Peyer's patch (tissue), 4 donors: ENCODE measurements at regions not wholly inside any gene's neighbourhood (a gene's known extent, or its start where the extent isn't known, plus 50 kb on each side); places are given as distances from the start of the nearest gene placed in this dataset.

Experiments
- POLR2A ChIP-seq, 2 donors: fragments of 450-650 bp; IDR thresholded peaks; one replicate each; pipeline ENCODE4 v1.5.1; 2017; ENCODE audit warnings: antibody characterized with exemption in 2 of 2, mild to moderate bottlenecking in 2 of 2, moderate library complexity in 2 of 2
- TF ChIP-seq, protein P1 (sequence below), 6 experiments: fragments of 450-650 bp in 4 of 6; fragments of 200-600 bp in 2 of 6; sonication (generic) in 1 of 6; IDR thresholded peaks; one replicate each; pipeline ENCODE4 v1.5.1; 2017 to 2019; ENCODE audit warnings: antibody characterized with exemption in 6 of 6, mild to moderate bottlenecking in 3 of 6, moderate library complexity in 1 of 6

DNA sequence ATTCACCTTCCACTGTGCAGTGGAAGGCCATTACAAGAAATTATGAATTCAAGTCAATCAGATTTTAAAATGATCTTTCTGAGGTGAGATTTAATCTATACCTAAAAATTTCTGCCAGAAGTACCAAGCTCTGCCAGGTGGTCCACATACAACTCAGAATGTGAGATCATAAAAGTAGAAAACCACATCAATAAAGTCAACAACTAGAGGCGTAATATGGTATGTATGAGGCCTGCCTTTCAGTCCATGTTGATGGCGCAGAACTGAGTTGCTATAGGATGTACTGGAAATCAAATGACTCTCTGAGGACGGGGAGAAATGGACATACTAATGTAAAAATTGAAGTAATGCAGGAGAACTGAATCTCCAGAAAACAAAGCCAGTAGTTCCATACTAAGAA lies 163.8 kb upstream of the FBXL4 start:
- TF ChIP-seq, protein P1, sequence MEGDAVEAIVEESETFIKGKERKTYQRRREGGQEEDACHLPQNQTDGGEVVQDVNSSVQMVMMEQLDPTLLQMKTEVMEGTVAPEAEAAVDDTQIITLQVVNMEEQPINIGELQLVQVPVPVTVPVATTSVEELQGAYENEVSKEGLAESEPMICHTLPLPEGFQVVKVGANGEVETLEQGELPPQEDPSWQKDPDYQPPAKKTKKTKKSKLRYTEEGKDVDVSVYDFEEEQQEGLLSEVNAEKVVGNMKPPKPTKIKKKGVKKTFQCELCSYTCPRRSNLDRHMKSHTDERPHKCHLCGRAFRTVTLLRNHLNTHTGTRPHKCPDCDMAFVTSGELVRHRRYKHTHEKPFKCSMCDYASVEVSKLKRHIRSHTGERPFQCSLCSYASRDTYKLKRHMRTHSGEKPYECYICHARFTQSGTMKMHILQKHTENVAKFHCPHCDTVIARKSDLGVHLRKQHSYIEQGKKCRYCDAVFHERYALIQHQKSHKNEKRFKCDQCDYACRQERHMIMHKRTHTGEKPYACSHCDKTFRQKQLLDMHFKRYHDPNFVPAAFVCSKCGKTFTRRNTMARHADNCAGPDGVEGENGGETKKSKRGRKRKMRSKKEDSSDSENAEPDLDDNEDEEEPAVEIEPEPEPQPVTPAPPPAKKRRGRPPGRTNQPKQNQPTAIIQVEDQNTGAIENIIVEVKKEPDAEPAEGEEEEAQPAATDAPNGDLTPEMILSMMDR (IDR thresholded peaks at IDR 0.05), result no peak
- no peak for TF ChIP-seq POLR2A (IDR thresholded peaks at IDR 0.05)
